Astrocyte (in vitro differentiated cells and primary cell): ENCODE measurements at regions not wholly inside any gene's neighbourhood (a gene's known extent, or its start where the extent isn't known, plus 50 kb on each side); places are given as distances from the start of the nearest gene placed in this dataset.

ENCODE experiments used
- DNase-seq: peaks from one replicate; pipeline ENCODE4 v3.0.0-alpha.2; 2010; ENCODE audit warnings: low read depth
- FAIRE-seq: peaks from 2 replicates; lab custom pipeline; 2011; peaks lifted over from hg19 to GRCh38; lab: Jason Lieb, UNC
- H2AFZ ChIP-seq: 2 replicates; pipeline ENCODE4 v1.6.0; 2012; ENCODE audit warnings: low read depth, low read length, inconsistent platforms
- H3K27ac ChIP-seq: 2 replicates; pipeline ENCODE4 v1.5.1; 2011; ENCODE audit warnings: low read depth, low read length, inconsistent platforms
- H3K27me3 ChIP-seq: 2 replicates; pipeline ENCODE4 v1.6.0; 2011; ENCODE audit warnings: low read length, inconsistent platforms; ENCODE audit not compliant: insufficient read depth
- H3K36me3 ChIP-seq: 2 replicates; pipeline ENCODE4 v1.5.1; 2011; ENCODE audit warnings: low read length, inconsistent platforms; ENCODE audit not compliant: insufficient read depth
- H3K4me1 ChIP-seq: 2 replicates; pipeline ENCODE4 v1.5.1; 2011; ENCODE audit warnings: low read length, inconsistent platforms; ENCODE audit not compliant: insufficient read depth
- H3K4me2 ChIP-seq: 2 replicates; pipeline ENCODE4 v1.6.0; 2012; ENCODE audit warnings: low read length, inconsistent platforms
- H3K4me3 ChIP-seq: 2 replicates; pipeline ENCODE4 v1.5.1; 2011; ENCODE audit warnings: low read depth, mild to moderate bottlenecking, low read length, inconsistent platforms; ENCODE audit not compliant: insufficient read depth
- H3K79me2 ChIP-seq: 2 replicates; pipeline ENCODE4 v1.6.0; 2012; ENCODE audit warnings: mild to moderate bottlenecking, low read length, inconsistent platforms; ENCODE audit not compliant: insufficient read depth
- H3K9ac ChIP-seq: 2 replicates; pipeline ENCODE4 v1.6.0; 2012; ENCODE audit warnings: mild to moderate bottlenecking, low read length, inconsistent platforms
- H3K9me3 ChIP-seq: 2 replicates; pipeline ENCODE4 v1.5.1; 2012; ENCODE audit warnings: low read depth, mild to moderate bottlenecking, low read length, inconsistent platforms; ENCODE audit not compliant: insufficient read depth
- H4K20me1 ChIP-seq: 2 replicates; pipeline ENCODE4 v1.6.0; 2012; ENCODE audit warnings: low read length, inconsistent platforms; ENCODE audit not compliant: insufficient read depth
- H3K27ac Mint-ChIP-seq: one replicate; pipeline ENCODE4 v1.8.0; 2021; ENCODE audit warnings: mild to moderate bottlenecking, mixed read lengths; ENCODE audit not compliant: unreplicated experiment
- H3K27me3 Mint-ChIP-seq: one replicate; pipeline ENCODE4 v1.8.0; 2021; ENCODE audit warnings: low read depth, mixed read lengths; ENCODE audit not compliant: unreplicated experiment
- H3K36me3 Mint-ChIP-seq: one replicate; pipeline ENCODE4 v1.8.0; 2021; ENCODE audit warnings: low read depth, mixed read lengths; ENCODE audit not compliant: unreplicated experiment
- H3K4me1 Mint-ChIP-seq: one replicate; pipeline ENCODE4 v1.8.0; 2021; ENCODE audit warnings: low read depth, mixed read lengths; ENCODE audit not compliant: unreplicated experiment
- H3K4me3 Mint-ChIP-seq: one replicate; pipeline ENCODE4 v1.8.0; 2021; ENCODE audit warnings: mild to moderate bottlenecking, moderate library complexity, mixed read lengths; ENCODE audit not compliant: unreplicated experiment
- H3K9me3 Mint-ChIP-seq: one replicate; pipeline ENCODE4 v1.8.0; 2021; ENCODE audit warnings: mild to moderate bottlenecking, mixed read lengths; ENCODE audit not compliant: unreplicated experiment
- EZH2 ChIP-seq: IDR thresholded peaks from 2 replicates; pipeline ENCODE4 v1.6.1; 2012; ENCODE audit warnings: mild to moderate bottlenecking, low read length, inconsistent platforms; ENCODE audit not compliant: insufficient read depth
- TF ChIP-seq, protein P1 (sequence below): IDR thresholded peaks from 2 replicates; pipeline ENCODE4 v1.5.1; 2011; ENCODE audit warnings: low read depth, mild to moderate bottlenecking, inconsistent platforms, low read length, moderate library complexity; ENCODE audit not compliant: insufficient read depth

- H3K4me3 ChIP-seq = no peak overlapping the region
- no peaks in the 10 kb centered on the region for H4K20me1 ChIP-seq
- H3K4me2 ChIP-seq = no peak overlapping the region
- H3K9me3 ChIP-seq = no peaks in the 10 kb centered on the region
- H3K4me1 ChIP-seq = no peaks in the 10 kb centered on the region
- H3K27ac ChIP-seq = no peak overlapping the region
- Mint-ChIP-seq H3K9me3 (no peaks in the 10 kb centered on the region), H3K4me1 (peaks cover 3% of the 10 kb centered on the region), H3K4me3 (no peak overlapping the region), H3K27ac (no peak overlapping the region), H3K27me3 (no peaks in the 10 kb centered on the region), H3K36me3 (no peaks in the 10 kb centered on the region)
- no peak overlapping the region for H3K9ac ChIP-seq
- H3K79me2 ChIP-seq = no peaks in the 10 kb centered on the region
- FAIRE-seq = no peak
- no peaks in the 10 kb centered on the region for H3K36me3 ChIP-seq
- no peak overlapping the region for H2AFZ ChIP-seq
- TF ChIP-seq, protein P1, sequence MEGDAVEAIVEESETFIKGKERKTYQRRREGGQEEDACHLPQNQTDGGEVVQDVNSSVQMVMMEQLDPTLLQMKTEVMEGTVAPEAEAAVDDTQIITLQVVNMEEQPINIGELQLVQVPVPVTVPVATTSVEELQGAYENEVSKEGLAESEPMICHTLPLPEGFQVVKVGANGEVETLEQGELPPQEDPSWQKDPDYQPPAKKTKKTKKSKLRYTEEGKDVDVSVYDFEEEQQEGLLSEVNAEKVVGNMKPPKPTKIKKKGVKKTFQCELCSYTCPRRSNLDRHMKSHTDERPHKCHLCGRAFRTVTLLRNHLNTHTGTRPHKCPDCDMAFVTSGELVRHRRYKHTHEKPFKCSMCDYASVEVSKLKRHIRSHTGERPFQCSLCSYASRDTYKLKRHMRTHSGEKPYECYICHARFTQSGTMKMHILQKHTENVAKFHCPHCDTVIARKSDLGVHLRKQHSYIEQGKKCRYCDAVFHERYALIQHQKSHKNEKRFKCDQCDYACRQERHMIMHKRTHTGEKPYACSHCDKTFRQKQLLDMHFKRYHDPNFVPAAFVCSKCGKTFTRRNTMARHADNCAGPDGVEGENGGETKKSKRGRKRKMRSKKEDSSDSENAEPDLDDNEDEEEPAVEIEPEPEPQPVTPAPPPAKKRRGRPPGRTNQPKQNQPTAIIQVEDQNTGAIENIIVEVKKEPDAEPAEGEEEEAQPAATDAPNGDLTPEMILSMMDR = no peak
- no peak for TF ChIP-seq EZH2
- H3K27me3 ChIP-seq = no peaks in the 10 kb centered on the region
- no peak for DNase-seq
Observed at GRCh38 chr6:54758340-54758739, 88.2 kb upstream of the FAM83B start.

GRCh38 chr6:54768494-54768893 is 78.1 kb upstream of the FAM83B start:
- no peak for FAIRE-seq
- Mint-ChIP-seq H3K4me1 (no peaks in the 10 kb centered on the region), H3K4me3 (no peak overlapping the region), H3K9me3 (no peaks in the 10 kb centered on the region), H3K36me3 (no peaks in the 10 kb centered on the region), H3K27ac (no peak overlapping the region), H3K27me3 (no peaks in the 10 kb centered on the region)
- Histone ChIP-seq H4K20me1 (no peaks in the 10 kb centered on the region), H3K36me3 (no peaks in the 10 kb centered on the region), H3K79me2 (no peaks in the 10 kb centered on the region), H3K27ac (no peak overlapping the region), H3K4me2 (no peak overlapping the region), H2AFZ (no peak overlapping the region), H3K27me3 (no peaks in the 10 kb centered on the region), H3K9ac (no peak overlapping the region), H3K9me3 (no peaks in the 10 kb centered on the region), H3K4me3 (no peak overlapping the region), H3K4me1 (no peaks in the 10 kb centered on the region)
- no peak for TF ChIP-seq EZH2
- TF ChIP-seq, protein P1 = no peak
- DNase-seq = no peak

- Histone ChIP-seq H3K4me1 (no peaks in the 10 kb centered on the region), H3K27me3 (no peaks in the 10 kb centered on the region), H3K27ac (no peak overlapping the region), H3K79me2 (no peaks in the 10 kb centered on the region), H4K20me1 (no peaks in the 10 kb centered on the region), H3K9me3 (no peaks in the 10 kb centered on the region), H3K4me3 (no peak overlapping the region), H3K4me2 (no peak overlapping the region), H3K36me3 (no peaks in the 10 kb centered on the region), H2AFZ (no peak overlapping the region), H3K9ac (no peak overlapping the region)
- no peaks in the 10 kb centered on the region for H3K4me1 Mint-ChIP-seq
- no peak overlapping the region for H3K27ac Mint-ChIP-seq
- no peaks in the 10 kb centered on the region for H3K27me3 Mint-ChIP-seq
- no peak for TF ChIP-seq EZH2
- TF ChIP-seq, protein P1 = no peak
- H3K9me3 Mint-ChIP-seq = no peaks in the 10 kb centered on the region
- no peak for FAIRE-seq
- no peak for DNase-seq
- H3K4me3 Mint-ChIP-seq = no peak overlapping the region
- H3K36me3 Mint-ChIP-seq = no peaks in the 10 kb centered on the region
Observed at GRCh38 chr6:54770328-54770727, 76.2 kb upstream of the FAM83B start.
